ENCODE measurements at regions not wholly inside any gene's neighbourhood (a gene's known extent, or its start where the extent isn't known, plus 50 kb on each side); places are given as distances from the start of the nearest gene placed in this dataset.
A peak's percentile ranks its signal among the peaks of the same experiment; 100 is the strongest.

- TF ChIP-seq, protein P1, sequence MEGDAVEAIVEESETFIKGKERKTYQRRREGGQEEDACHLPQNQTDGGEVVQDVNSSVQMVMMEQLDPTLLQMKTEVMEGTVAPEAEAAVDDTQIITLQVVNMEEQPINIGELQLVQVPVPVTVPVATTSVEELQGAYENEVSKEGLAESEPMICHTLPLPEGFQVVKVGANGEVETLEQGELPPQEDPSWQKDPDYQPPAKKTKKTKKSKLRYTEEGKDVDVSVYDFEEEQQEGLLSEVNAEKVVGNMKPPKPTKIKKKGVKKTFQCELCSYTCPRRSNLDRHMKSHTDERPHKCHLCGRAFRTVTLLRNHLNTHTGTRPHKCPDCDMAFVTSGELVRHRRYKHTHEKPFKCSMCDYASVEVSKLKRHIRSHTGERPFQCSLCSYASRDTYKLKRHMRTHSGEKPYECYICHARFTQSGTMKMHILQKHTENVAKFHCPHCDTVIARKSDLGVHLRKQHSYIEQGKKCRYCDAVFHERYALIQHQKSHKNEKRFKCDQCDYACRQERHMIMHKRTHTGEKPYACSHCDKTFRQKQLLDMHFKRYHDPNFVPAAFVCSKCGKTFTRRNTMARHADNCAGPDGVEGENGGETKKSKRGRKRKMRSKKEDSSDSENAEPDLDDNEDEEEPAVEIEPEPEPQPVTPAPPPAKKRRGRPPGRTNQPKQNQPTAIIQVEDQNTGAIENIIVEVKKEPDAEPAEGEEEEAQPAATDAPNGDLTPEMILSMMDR (IDR thresholded peaks at IDR 0.05; ENCODE audit: insufficient read depth, low read depth, low read length, missing control alignments) = no peak
- no peak overlapping the region for H3K4me3 ChIP-seq (ENCODE audit: low read depth, low read length)
- no peak for DNase-seq (ENCODE audit: low read depth)
These were observed 147.0 kb upstream of the FMN2 start for GRCh38 chr1:239944666-239945065.

DNA sequence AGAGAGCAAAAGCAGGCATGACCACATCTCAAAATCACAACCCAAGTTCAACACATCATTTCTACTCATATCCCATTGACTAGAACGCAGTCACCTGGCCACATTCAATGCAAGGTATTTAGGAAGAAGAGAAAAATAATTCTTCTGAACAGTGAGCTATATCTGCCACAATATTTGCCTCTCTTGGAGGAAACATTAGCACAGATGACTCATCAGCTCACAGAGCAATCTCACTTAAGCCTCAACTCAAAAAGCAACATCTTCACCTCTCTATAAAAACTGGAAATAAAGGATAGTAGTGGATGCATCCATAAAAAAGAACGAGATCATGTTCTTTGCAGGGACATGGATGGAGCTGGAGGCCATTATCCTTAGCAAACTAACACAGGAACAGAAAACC lies 143.9 kb upstream of the FMN2 start:
- H3K4me3 ChIP-seq (ENCODE audit: low read depth, low read length) = no peak overlapping the region
- DNase-seq (ENCODE audit: low read depth) = no peak
- TF ChIP-seq, protein P1 (IDR thresholded peaks at IDR 0.05; ENCODE audit: insufficient read depth, low read depth, low read length, missing control alignments) = no peak

GRCh38 chr1:239951511-239952140 lies 140.1 kb upstream of the FMN2 start:
- DNase-seq (ENCODE audit: low read depth) = peak; percentile 72
- TF ChIP-seq, protein P1 (IDR thresholded peaks at IDR 0.05; ENCODE audit: insufficient read depth, low read depth, low read length, missing control alignments) = peak; percentile 63
- H3K4me3 ChIP-seq (ENCODE audit: low read depth, low read length) = no peak overlapping the region

GRCh38 chr1:239952348-239953308 lies 139.1 kb upstream of the FMN2 start:
- H3K4me3 ChIP-seq (ENCODE audit: low read depth, low read length) = no peak overlapping the region
- peak; percentile 10 for DNase-seq (ENCODE audit: low read depth)
- TF ChIP-seq, protein P1 (IDR thresholded peaks at IDR 0.05; ENCODE audit: insufficient read depth, low read depth, low read length, missing control alignments) = peak; percentile 44

DNA sequence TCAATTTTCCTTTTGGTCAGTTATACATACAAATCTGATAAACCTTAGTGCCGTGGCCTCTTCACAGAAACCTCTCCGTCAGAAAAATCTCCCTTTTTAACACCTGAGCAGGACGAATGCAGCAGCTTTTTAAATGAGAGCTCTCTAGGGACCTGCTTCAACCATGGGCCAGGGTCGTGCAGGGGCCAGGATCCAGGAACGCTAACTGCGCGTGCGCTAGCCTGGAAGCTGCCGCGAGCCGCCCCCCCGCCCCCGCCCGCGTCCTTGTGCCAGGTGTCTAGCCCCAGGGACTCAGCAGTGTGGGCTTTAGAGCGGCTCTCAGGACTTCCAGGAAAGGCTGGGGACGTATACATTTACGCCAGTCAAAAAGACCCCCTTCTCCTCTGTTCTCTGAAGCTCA lies 136.8 kb upstream of the FMN2 start:
- DNase-seq (ENCODE audit: low read depth) = no peak
- no peak overlapping the region for H3K4me3 ChIP-seq (ENCODE audit: low read depth, low read length)
- TF ChIP-seq, protein P1 (IDR thresholded peaks at IDR 0.05; ENCODE audit: insufficient read depth, low read depth, low read length, missing control alignments) = no peak

DNA sequence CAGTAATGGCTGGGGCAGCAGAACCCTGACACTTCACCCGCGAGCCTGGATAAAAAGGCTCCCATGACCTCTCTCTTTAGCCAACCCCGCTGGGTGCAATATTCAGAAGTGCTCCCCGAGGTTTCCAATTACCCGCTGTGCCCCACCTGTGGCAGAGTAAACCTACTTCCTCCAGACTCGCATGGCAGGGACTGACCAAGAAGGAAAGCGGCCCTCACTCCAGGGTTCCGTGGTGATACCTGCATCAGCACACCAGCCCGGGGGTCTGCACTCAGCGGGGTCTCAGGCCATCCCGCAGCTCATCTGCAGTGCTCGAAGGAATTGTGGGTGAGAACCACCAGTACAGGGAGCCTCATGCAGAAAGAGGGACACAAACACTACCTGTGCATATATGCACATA lies 136.3 kb upstream of the FMN2 start:
- no peak for DNase-seq (ENCODE audit: low read depth)
- TF ChIP-seq, protein P1 (IDR thresholded peaks at IDR 0.05; ENCODE audit: insufficient read depth, low read depth, low read length, missing control alignments) = no peak
- no peak overlapping the region for H3K4me3 ChIP-seq (ENCODE audit: low read depth, low read length)
